Ureter (tissue), 1 donor: ENCODE measurements at regions not wholly inside any gene's neighbourhood (a gene's known extent, or its start where the extent isn't known, plus 50 kb on each side); places are given as distances from the start of the nearest gene placed in this dataset.
"Not testable (repeated sequence)": the region's sequence is repeated elsewhere in the genome, so short reads cannot be mapped to it uniquely, and the experiment has no call there.

Experiments
- DNase-seq: peaks from one replicate; pipeline ENCODE4 v3.0.0-alpha.2; 2020; ENCODE audit warnings: low spot score
- donor health status: DM: yes; HTN: yes; CAD: no.

- no peak for DNase-seq
Observed at GRCh38 chr18:6571239-6571602, 156.5 kb upstream of the L3MBTL4 start.

- not testable (repeated sequence) for DNase-seq
Observed at GRCh38 chr18:6572192-6572591, 157.3 kb upstream of the ARHGAP28 start.

- DNase-seq = no peak
Observed at GRCh38 chr18:6574631-6575030, 154.9 kb upstream of the ARHGAP28 start.

GRCh38 chr18:6575908-6576307, 153.6 kb upstream of the ARHGAP28 start:
- DNase-seq = no peak

GRCh38 chr18:6576718-6577375, 152.7 kb upstream of the ARHGAP28 start:
- no peak for DNase-seq

- no peak for DNase-seq
Observed at GRCh38 chr18:6578686-6579085, 150.8 kb upstream of the ARHGAP28 start.

- no peak for DNase-seq
Observed at GRCh38 chr18:6579486-6579885, 150.0 kb upstream of the ARHGAP28 start.

GRCh38 chr18:6580401-6580800, 149.1 kb upstream of the ARHGAP28 start:
- DNase-seq = no peak

GRCh38 chr18:6589923-6590322, 139.6 kb upstream of the ARHGAP28 start:
- DNase-seq = no peak

GRCh38 chr18:6590326-6590725, 139.2 kb upstream of the ARHGAP28 start:
- no peak for DNase-seq

GRCh38 chr18:6591491-6591890, 138.0 kb upstream of the ARHGAP28 start:
- no peak for DNase-seq

GRCh38 chr18:6592522-6592921, 137.0 kb upstream of the ARHGAP28 start:
- DNase-seq = no peak

GRCh38 chr18:6593142-6593885, 136.2 kb upstream of the ARHGAP28 start:
- DNase-seq = no peak

- DNase-seq = no peak
Observed at GRCh38 chr18:6595666-6596065, 133.8 kb upstream of the ARHGAP28 start.

GRCh38 chr18:6598657-6599056, 130.9 kb upstream of the ARHGAP28 start:
- DNase-seq = no peak

GRCh38 chr18:6600667-6601167, 128.8 kb upstream of the ARHGAP28 start:
- DNase-seq = no peak

GRCh38 chr18:6601241-6601640, 128.3 kb upstream of the ARHGAP28 start:
- no peak for DNase-seq

- no peak for DNase-seq
Observed at GRCh38 chr18:6602365-6602764, 127.2 kb upstream of the ARHGAP28 start.

- DNase-seq = no peak
Observed at GRCh38 chr18:6604573-6604941, 125.0 kb upstream of the ARHGAP28 start.

GRCh38 chr18:6605115-6605869, 124.2 kb upstream of the ARHGAP28 start:
- DNase-seq = no peak

GRCh38 chr18:6606411-6607085, 123.0 kb upstream of the ARHGAP28 start:
- DNase-seq = no peak

- DNase-seq = no peak
Observed at GRCh38 chr18:6607343-6607742, 122.2 kb upstream of the ARHGAP28 start.
